ENCODE measurements at regions not wholly inside any gene's neighbourhood (a gene's known extent, or its start where the extent isn't known, plus 50 kb on each side); places are given as distances from the start of the nearest gene placed in this dataset.

- ChIA-PET POLR2A (ENCODE audit: unreplicated experiment) (no interaction called here), CTCF (no interaction called here)
- no peaks in the 10 kb centered on the region for H3K9me3 ChIP-seq (ENCODE audit: control insufficient read depth, insufficient read depth, low read length)
- TF ChIP-seq, protein P1, sequence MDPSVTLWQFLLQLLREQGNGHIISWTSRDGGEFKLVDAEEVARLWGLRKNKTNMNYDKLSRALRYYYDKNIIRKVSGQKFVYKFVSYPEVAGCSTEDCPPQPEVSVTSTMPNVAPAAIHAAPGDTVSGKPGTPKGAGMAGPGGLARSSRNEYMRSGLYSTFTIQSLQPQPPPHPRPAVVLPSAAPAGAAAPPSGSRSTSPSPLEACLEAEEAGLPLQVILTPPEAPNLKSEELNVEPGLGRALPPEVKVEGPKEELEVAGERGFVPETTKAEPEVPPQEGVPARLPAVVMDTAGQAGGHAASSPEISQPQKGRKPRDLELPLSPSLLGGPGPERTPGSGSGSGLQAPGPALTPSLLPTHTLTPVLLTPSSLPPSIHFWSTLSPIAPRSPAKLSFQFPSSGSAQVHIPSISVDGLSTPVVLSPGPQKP (IDR thresholded peaks at IDR 0.05; ENCODE audit: borderline replicate concordance, low read depth, low read length) = no peak
- H2AK5ac ChIP-seq (ENCODE audit: low read depth, low read length) = no peak overlapping the region
- H2AFZ ChIP-seq (replicated peaks; ENCODE audit: low read length, poor library complexity) = no peak overlapping the region
- no peaks in the 10 kb centered on the region; the same call in 1 of the 2 replicates for H3K27me3 ChIP-seq (ENCODE audit: control insufficient read depth, insufficient read depth, low read length)
- in situ Hi-C loops (cut with MboI; ENCODE audit: low sequenced_read_pairs) = loop anchor here (10.0 kb wide), 1 partner anchor 87 kb away; no protein-coding TSS in a partner anchor
- no peak overlapping the region for H3K18ac ChIP-seq (ENCODE audit: low read depth, low read length)
- H4K91ac ChIP-seq (ENCODE audit: insufficient read depth, low read depth, low read length) = no peak overlapping the region
- 0% methylated on average over 3 of the region's 14 CpGs; no CpG with 5 or more reads in 1 of the 2 experiments for WGBS, 2 experiments (ENCODE audit: extremely low coverage in 2 of 2, insufficient read length in 1 of 2)
- H4K5ac ChIP-seq (ENCODE audit: low read depth, low read length) = no peak overlapping the region
- intact Hi-C loops (cut with micrococcal nuclease) = no loop called here
- H3K4me2 ChIP-seq (ENCODE audit: low read depth, low read length) = no peak overlapping the region
- no peak overlapping the region for H3K27ac ChIP-seq (ENCODE audit: insufficient read depth, low read length)
- H3K9ac ChIP-seq (ENCODE audit: low read depth, low read length) = no peak overlapping the region
- dilution Hi-C loops (cut with HindIII; ENCODE audit: low sequenced_read_pairs, unreplicated experiment) = no loop called here
- no peak overlapping the region for H4K8ac ChIP-seq (ENCODE audit: low read depth in 2 of 2, low read length in 2 of 2)
- DNase-seq (no peak), ATAC-seq (ENCODE audit: low read depth) (no peak)
- H2BK15ac ChIP-seq (ENCODE audit: low read depth, low read length) = no peak overlapping the region
- no peak overlapping the region for H3K14ac ChIP-seq (replicated peaks; ENCODE audit: low read depth, low read length)
- H3K79me1 ChIP-seq (ENCODE audit: low read depth in 1 of 2, low read length in 2 of 2) = no peaks in the 10 kb centered on the region
- no peak overlapping the region for H2BK20ac ChIP-seq (ENCODE audit: low read depth, low read length)
- H3K9me1 ChIP-seq (ENCODE audit: insufficient read depth, low read length) = no peaks in the 10 kb centered on the region
- H2BK5ac ChIP-seq (ENCODE audit: low read depth, low read length, poor library complexity, severe bottlenecking) = no peak overlapping the region
- no TSS peak for BruUV-seq (replicated peaks)
- no peaks in the 10 kb centered on the region for H3K36me3 ChIP-seq (ENCODE audit: control insufficient read depth, insufficient read depth, low read length)
- no peaks in the 10 kb centered on the region for H4K20me1 ChIP-seq (ENCODE audit: insufficient read depth, low read length)
- no peak overlapping the region for H3K4me3 ChIP-seq (ENCODE audit: insufficient read depth, low read depth, low read length)
- no peaks in the 10 kb centered on the region for H3K4me1 ChIP-seq (ENCODE audit: control insufficient read depth, insufficient read depth, low read length)
- H2AK9ac ChIP-seq (replicated peaks; ENCODE audit: low read depth, low read length, poor library complexity) = no peak overlapping the region
- no peak overlapping the region for H2BK120ac ChIP-seq (ENCODE audit: low read depth, low read length)
- no peak overlapping the region for H3K56ac ChIP-seq (ENCODE audit: extremely low read depth, insufficient read depth, low read length)
- no peak overlapping the region for H3K4ac ChIP-seq (ENCODE audit: low read depth, low read length)
- no peak overlapping the region for H3K23ac ChIP-seq (ENCODE audit: low read depth, low read length)
Measured at GRCh38 chr14:99327458-99328250, 55.7 kb upstream of the BCL11B start.
